ENCODE measurements at regions not wholly inside any gene's neighbourhood (a gene's known extent, or its start where the extent isn't known, plus 50 kb on each side); places are given as distances from the start of the nearest gene placed in this dataset.
"Not testable (repeated sequence)": the region's sequence is repeated elsewhere in the genome, so short reads cannot be mapped to it uniquely, and the experiment has no call there.

DNA sequence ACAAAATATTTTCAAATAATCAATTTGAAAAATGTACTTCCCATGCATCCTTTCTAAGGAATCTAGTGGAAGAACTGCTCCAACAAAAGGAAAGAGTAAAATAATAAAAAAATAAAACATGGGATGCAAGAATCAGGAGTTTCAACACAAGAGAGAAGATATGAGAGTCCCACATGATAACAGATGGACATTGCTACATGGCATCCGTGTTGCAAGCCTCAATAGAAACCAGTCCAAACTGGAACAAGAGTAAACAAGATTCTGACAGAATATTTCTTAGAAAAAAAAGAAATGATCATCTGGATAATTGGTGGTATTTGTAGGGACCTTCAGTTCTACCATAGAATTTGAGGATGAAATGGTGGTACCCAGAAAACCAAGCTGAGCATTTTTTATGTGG is 186.8 kb downstream of the FRK start:
- DNase-seq, result no peak

DNA sequence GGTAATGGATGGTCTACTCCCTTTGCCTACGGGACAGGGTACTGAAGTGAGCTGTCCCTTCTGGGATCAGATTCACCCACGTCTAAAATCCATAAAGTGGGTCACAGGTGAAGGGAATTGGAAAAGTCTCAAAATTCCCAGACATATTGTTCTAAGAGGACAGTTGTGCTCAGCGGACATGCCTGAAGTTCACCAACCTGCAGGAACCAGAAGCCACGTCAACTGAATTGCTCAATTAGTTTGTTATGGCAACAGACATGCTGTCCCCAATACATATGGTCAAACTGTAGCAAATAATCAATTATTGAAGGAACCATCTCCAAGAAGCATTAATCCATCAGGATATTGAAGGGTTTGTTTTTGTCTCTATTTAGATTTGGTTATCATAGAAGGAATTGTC is 190.2 kb downstream of the FRK start:
- DNase-seq, result no peak

GRCh38 chr6:115865914-115866313 is 194.8 kb downstream of the FRK start:
- no peak for DNase-seq

DNA sequence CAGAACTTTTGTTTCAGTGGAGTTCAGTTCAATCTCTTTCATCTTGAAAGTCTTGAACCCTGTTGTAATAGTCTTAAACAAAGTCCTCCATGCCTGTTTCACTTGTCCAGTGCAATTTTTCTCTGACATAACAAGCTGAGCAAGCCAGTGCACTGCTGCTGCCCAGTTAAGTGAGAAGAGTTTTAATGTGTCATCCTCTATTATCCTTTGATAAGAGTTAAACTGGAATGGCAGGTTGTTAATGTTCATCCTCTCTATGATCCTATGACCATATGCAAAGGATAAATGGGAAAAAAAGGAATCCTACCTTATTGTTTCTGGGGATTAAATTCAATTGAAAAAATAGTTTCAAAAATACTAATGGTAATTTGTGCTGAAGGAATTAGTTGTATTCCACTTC is 197.5 kb downstream of the FRK start:
- no peak for DNase-seq

GRCh38 chr6:115861658-115862057 is 199.0 kb downstream of the FRK start:
- not testable (repeated sequence) for DNase-seq

DNA sequence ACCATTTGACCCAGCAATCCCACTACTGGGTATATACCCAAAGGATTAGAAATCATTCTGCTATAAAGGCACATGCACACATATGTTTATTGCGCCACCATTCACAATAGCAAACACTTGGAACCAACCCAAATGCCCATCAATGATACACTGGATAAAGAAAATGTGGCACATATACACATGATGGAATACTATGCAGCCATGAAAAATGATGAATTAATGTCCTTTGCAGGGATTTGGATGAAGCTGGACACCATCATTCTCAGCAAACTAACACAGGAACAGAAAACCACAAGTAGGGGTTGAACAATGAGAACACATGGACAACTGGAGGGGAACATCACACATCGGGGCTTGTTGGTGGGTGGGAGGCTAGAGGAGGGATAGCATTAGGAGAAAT is 201.1 kb downstream of the FRK start:
- DNase-seq, result not testable (repeated sequence)

DNA sequence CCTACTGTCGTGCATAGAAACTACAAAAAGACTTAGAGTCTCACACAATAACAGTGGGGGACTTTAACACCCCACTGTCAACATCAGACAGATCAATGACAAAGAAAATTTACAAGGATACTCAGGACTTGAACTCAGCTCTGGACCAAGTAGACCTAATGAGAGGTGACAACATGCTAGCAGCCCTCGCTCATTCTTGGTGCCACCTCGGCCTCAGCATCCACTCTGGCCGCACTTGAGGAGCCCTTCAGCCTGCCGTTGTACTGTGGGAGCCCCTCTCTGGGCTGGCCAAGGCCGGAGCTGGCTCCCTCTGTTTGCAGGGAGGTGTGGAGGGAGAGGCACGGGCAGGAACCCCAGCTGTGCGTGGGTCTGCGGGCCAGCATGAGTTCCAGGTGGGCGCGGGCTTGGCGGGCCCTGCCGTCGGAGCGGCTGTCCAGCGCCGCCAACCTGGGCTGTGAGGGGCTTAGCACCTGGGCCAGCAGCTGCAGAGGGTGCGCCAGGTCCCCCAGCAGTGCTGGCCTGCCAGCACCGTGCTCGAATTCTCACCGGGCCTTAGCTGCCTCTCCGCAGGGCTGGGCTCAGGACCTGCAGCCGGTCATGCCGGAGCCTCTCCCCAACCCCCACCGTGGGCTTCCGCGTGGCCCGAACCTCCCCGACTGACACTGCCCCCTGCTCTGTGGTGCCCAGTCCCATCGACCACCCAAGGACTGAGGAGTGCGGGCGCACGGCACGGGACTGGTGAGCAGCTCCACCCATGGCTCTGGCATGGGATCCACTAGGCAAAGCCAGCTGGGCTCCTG is 205.6 kb downstream of the FRK start:
- DNase-seq, result no peak

- DNase-seq, result no peak
Measured at GRCh38 chr6:115847671-115848070, 213.0 kb downstream of the FRK start.

- no peak for DNase-seq
Measured at GRCh38 chr6:115843945-115844344, 216.7 kb downstream of the FRK start.

GRCh38 chr6:115842338-115842737 is 218.4 kb downstream of the FRK start:
- DNase-seq, result no peak

GRCh38 chr6:115839583-115840181 is 221.0 kb downstream of the FRK start:
- DNase-seq, result no peak

- no peak for DNase-seq
Measured at GRCh38 chr6:115838763-115839401, 221.8 kb downstream of the FRK start.

DNA sequence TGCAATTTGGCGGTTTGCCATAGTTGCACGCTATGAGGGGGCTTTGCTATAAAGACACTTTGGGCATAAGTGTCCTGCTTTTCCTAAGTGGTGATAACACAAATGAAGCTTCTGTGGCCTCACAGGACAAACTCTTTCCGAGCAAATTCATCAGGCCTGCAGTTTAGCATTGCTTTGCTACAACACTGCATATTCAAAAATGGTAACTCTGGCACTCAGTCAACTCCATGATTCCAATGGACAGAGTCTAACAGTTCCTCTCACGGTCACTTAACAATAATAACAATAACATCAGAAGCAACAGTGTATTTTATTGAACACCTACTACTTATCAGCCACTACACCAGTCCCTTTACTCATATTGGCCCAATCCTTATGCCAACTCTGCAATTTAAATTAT is 222.5 kb downstream of the FRK start:
- DNase-seq, result no peak

- DNase-seq, result not testable (repeated sequence)
Measured at GRCh38 chr6:115836374-115836773, 224.3 kb downstream of the FRK start.

DNA sequence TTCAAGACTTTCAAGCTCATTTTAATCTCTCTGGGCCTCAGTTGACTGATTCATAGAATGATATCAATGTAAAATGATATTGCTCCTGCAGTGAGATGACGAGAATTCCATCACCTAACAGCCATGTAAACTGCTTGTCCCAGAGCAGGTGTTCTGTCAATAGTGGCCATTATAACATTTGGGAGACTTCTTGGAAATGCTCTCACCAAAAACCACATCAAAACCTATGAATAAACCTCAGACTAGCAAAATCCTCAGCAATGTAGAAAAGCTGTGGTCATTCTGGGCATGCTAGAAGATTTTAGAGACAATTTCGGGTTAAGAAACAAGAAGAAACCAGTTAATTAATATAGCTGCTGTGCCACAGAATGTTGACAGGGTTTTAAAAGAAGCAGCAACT is 225.4 kb downstream of the FRK start:
- DNase-seq, result no peak

- DNase-seq, result not testable (repeated sequence)
Measured at GRCh38 chr6:115834542-115834941, 226.1 kb downstream of the FRK start.

- no peak for DNase-seq
Measured at GRCh38 chr6:115832786-115833185, 227.9 kb downstream of the FRK start.

GRCh38 chr6:115832186-115832585 is 228.5 kb downstream of the FRK start:
- DNase-seq, result no peak

GRCh38 chr6:115830895-115831294 is 229.8 kb downstream of the FRK start:
- DNase-seq, result no peak

GRCh38 chr6:115821798-115822197 is 238.9 kb downstream of the FRK start:
- no peak for DNase-seq

- no peak for DNase-seq
Measured at GRCh38 chr6:115819506-115819905, 241.2 kb downstream of the FRK start.

- no peak for DNase-seq
Measured at GRCh38 chr6:115817161-115817560, 243.5 kb downstream of the FRK start.

GRCh38 chr6:115814907-115815306 is 245.8 kb downstream of the FRK start:
- DNase-seq, result no peak

DNA sequence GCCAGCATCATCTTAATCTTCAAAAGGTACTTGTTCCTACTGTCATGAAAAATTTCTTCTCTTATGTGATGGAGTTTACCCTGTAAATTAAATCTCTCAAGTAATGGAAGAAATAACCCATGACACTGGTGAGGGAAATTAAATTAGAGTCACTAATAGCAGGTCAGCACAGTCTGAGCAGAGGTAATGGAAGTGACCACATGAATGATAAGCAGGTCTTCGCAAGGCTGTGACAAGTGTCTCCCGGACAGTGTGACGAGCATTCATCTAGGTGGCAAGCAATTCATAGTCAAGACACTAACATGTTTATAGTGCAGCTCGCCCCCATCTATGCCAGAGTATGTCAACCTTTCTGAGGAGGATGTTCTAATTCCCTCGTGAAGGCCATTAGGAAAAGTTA is 249.2 kb downstream of the FRK start:
- no peak for DNase-seq

Data from CD4-positive, alpha-beta T cell treated with Interleukin-10 for 1 hour (primary cell).